WTC11 (cell line): ENCODE measurements at regions not wholly inside any gene's neighbourhood (a gene's known extent, or its start where the extent isn't known, plus 50 kb on each side); places are given as distances from the start of the nearest gene placed in this dataset.
A peak's percentile ranks its signal among the peaks of the same experiment; 100 is the strongest.

Experiments used
- ATAC-seq: fragments of 200-7000 bp; cut with Tn5 transposase; 2 replicates; pipeline ENCODE4 v1.10.0; 2021; ENCODE audit warnings: mild to moderate bottlenecking, moderate library complexity
- CTCF ChIA-PET: fragments of 300-600 bp; sonication (Branson Sonifier 250); formaldehyde crosslinking; loops from one replicate; lab custom pipeline; 2021; ENCODE audit warnings: antibody characterized with exemption; lab: Charles Lee
- POLR2A ChIA-PET: fragments of 350-600 bp; sonication (Branson Sonifier 250); formaldehyde crosslinking; loops from one replicate; lab custom pipeline; 2021; ENCODE audit warnings: antibody characterized with exemption; lab: Charles Lee
- DNase-seq: peaks from one replicate; pipeline ENCODE4 v3.0.0; 2021; ENCODE audit warnings: low spot score
- H3K27ac Mint-ChIP-seq: 2 replicates; pipeline ENCODE4 v1.8.0; 2021; ENCODE audit warnings: mixed read lengths
- H3K27me3 Mint-ChIP-seq: 2 replicates; pipeline ENCODE4 v1.8.0; 2021; ENCODE audit warnings: low read depth, mild to moderate bottlenecking, moderate library complexity, mixed read lengths
- H3K36me3 Mint-ChIP-seq: 2 replicates; pipeline ENCODE4 v1.8.0; 2021; ENCODE audit warnings: mixed read lengths
- H3K4me1 Mint-ChIP-seq: 2 replicates; pipeline ENCODE4 v1.8.0; 2022; ENCODE audit warnings: mixed read lengths
- H3K4me3 Mint-ChIP-seq: 2 replicates; pipeline ENCODE4 v1.8.0; 2021; ENCODE audit warnings: mild to moderate bottlenecking, moderate library complexity, mixed read lengths
- H3K9me3 Mint-ChIP-seq: 2 replicates; pipeline ENCODE4 v1.8.0; 2021; ENCODE audit warnings: mixed read lengths
- ATF1 ChIP-seq: sonication (generic); formaldehyde crosslinking; IDR thresholded peaks from 2 replicates; pipeline ENCODE4 v1.8.1; 2023; ENCODE audit warnings: mild to moderate bottlenecking, moderate library complexity, missing genetic modification reagents
- CREM ChIP-seq: sonication (generic); formaldehyde crosslinking; IDR thresholded peaks from 2 replicates; pipeline ENCODE4 v1.8.1; 2022; ENCODE audit warnings: mild to moderate bottlenecking, missing genetic modification reagents, moderate library complexity
- E2F4 ChIP-seq: sonication (generic); formaldehyde crosslinking; IDR thresholded peaks from 2 replicates; pipeline ENCODE4 v1.8.1; 2022; ENCODE audit warnings: low read depth, mild to moderate bottlenecking, moderate library complexity, missing genetic modification reagents, borderline replicate concordance
- ELF4 ChIP-seq: sonication (generic); formaldehyde crosslinking; IDR thresholded peaks from 2 replicates; pipeline ENCODE4 v1.8.1; 2022; ENCODE audit warnings: low read depth, mild to moderate bottlenecking, moderate library complexity, missing genetic modification reagents
- GRHL2 ChIP-seq: fragments of 250-450 bp; sonication (Bioruptor Pico); IDR thresholded peaks from 2 replicates; pipeline ENCODE4 v1.8.0; 2022; ENCODE audit warnings: mild to moderate bottlenecking, moderate library complexity; ENCODE audit not compliant: insufficient replicate concordance, severe bottlenecking
- NFYB ChIP-seq: sonication (generic); formaldehyde crosslinking; conservative IDR thresholded peaks from 2 replicates; pipeline ENCODE4 v1.8.0; 2022; ENCODE audit warnings: low read depth, missing genetic modification reagents
- NR3C1 ChIP-seq: sonication (generic); formaldehyde crosslinking; conservative IDR thresholded peaks from 2 replicates; pipeline ENCODE4 v1.8.1; 2023; ENCODE audit warnings: low read depth, mild to moderate bottlenecking, missing genetic modification reagents
- PRRX2 ChIP-seq: fragments of 250-450 bp; sonication (Bioruptor Pico); IDR thresholded peaks from 2 replicates; pipeline ENCODE4 v1.8.0; 2021; ENCODE audit warnings: mild to moderate bottlenecking
- RORB ChIP-seq: fragments of 250-450 bp; sonication (Bioruptor Pico); IDR thresholded peaks from 2 replicates; pipeline ENCODE4 v1.9.0; 2021; ENCODE audit warnings: mild to moderate bottlenecking
- SMAD4 ChIP-seq: sonication (generic); formaldehyde crosslinking; IDR thresholded peaks from 2 replicates; pipeline ENCODE4 v1.8.0; 2022; ENCODE audit warnings: mild to moderate bottlenecking, missing genetic modification reagents
- SP1 ChIP-seq: sonication (generic); formaldehyde crosslinking; conservative IDR thresholded peaks from 2 replicates; pipeline ENCODE4 v1.8.1; 2022; ENCODE audit warnings: missing genetic modification reagents
- TCF7 ChIP-seq: sonication (generic); formaldehyde crosslinking; IDR thresholded peaks from 2 replicates; pipeline ENCODE4 v1.8.0; 2022; ENCODE audit warnings: mild to moderate bottlenecking, low read depth, missing genetic modification reagents, moderate library complexity
- TEAD1 ChIP-seq: sonication (generic); formaldehyde crosslinking; IDR thresholded peaks from 2 replicates; pipeline ENCODE4 v1.8.0; 2022; ENCODE audit warnings: mild to moderate bottlenecking, missing genetic modification reagents
- TEAD4 ChIP-seq: sonication (generic); formaldehyde crosslinking; IDR thresholded peaks from 2 replicates; pipeline ENCODE4 v1.8.0; 2022; ENCODE audit warnings: mild to moderate bottlenecking, missing genetic modification reagents
- ZBTB21 ChIP-seq: sonication (generic); formaldehyde crosslinking; IDR thresholded peaks from 2 replicates; pipeline ENCODE4 v1.8.1; 2023; ENCODE audit warnings: mild to moderate bottlenecking, missing genetic modification reagents, borderline replicate concordance
- ZBTB43 ChIP-seq: sonication (generic); formaldehyde crosslinking; IDR thresholded peaks from 2 replicates; pipeline ENCODE4 v1.8.1; 2023; ENCODE audit warnings: mild to moderate bottlenecking, missing genetic modification reagents
- ZNF263 ChIP-seq: sonication (generic); formaldehyde crosslinking; IDR thresholded peaks from 2 replicates; pipeline ENCODE4 v1.8.1; 2022; ENCODE audit warnings: low read depth, mild to moderate bottlenecking, moderate library complexity, missing genetic modification reagents
- ZNF317 ChIP-seq: sonication (generic); formaldehyde crosslinking; IDR thresholded peaks from 2 replicates; pipeline ENCODE4 v1.8.1; 2023; ENCODE audit warnings: low read depth, mild to moderate bottlenecking, moderate library complexity, missing genetic modification reagents, borderline replicate concordance
- ZNF416 ChIP-seq: fragments of 250-450 bp; sonication (Bioruptor Pico); IDR thresholded peaks from 2 replicates; pipeline ENCODE4 v1.9.0; 2021; ENCODE audit warnings: mild to moderate bottlenecking, inconsistent platforms
- ZNF423 ChIP-seq: fragments of 250-450 bp; sonication (Bioruptor Pico); IDR thresholded peaks from 2 replicates; pipeline ENCODE4 v2.1.2; 2022; ENCODE audit warnings: mild to moderate bottlenecking, moderate library complexity
- TF ChIP-seq, protein P1 (sequence below): fragments of 250-450 bp; sonication (Bioruptor Pico); IDR thresholded peaks from 2 replicates; pipeline ENCODE4 v1.9.0; 2021; ENCODE audit warnings: mild to moderate bottlenecking
- TF ChIP-seq, protein P2 (sequence below): sonication (generic); formaldehyde crosslinking; IDR thresholded peaks from 2 replicates; pipeline ENCODE4 v1.8.0; 2023; ENCODE audit warnings: missing genetic modification reagents

DNA sequence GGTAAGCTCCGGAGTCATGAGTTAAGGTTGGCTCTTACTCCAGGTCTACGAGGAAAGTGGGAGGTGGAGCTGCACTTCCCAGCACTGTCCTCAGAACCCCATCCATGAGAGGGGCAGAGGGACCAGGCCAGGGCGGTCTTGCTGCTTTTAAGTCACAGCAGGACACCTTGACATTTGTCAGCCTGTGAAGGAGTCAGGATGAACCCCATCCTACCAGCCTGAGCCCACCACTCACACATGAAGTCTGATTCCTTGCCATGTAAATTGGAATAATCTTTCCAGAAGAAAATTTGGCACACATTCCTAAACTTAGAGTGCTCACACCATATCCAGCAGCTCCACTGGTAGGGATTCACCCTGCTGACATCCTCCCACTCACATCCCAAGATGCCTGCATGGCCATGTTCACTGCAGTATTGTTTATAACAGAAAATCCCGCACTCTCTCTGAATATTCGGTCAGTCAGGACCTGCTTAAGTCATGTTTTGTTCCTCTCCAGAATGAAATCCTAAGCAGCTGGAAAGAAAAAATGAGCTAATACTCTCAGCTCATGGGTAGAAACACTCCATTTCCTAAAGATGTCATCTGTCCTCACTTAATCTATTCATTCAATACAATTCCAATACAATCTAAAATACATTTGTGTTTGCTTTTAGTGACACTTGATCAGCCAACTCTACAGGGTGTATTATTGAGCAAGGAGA is 79.3 kb upstream of the COL5A1 start:
- ChIA-PET CTCF (no interaction called here), POLR2A (no interaction called here)
- peaks cover 30% of the 10 kb centered on the region for H3K9me3 Mint-ChIP-seq
- TF ChIP-seq ELF4 (CRISPR knock-in tag) (no peak), ZBTB21 (no peak), ZNF317 (CRISPR knock-in tag) (no peak)
- DNase-seq = no peak
- H3K27ac Mint-ChIP-seq = no peak overlapping the region
- H3K27me3 Mint-ChIP-seq = peaks cover 3% of the 10 kb centered on the region
- 0 out of 2 replicates have a peak, but pooled peaks cover 7% of the 10 kb centered on the region for H3K36me3 Mint-ChIP-seq
- H3K4me3 Mint-ChIP-seq = no peak overlapping the region
- no peaks in the 10 kb centered on the region for H3K4me1 Mint-ChIP-seq
- no peak for ATAC-seq

DNA sequence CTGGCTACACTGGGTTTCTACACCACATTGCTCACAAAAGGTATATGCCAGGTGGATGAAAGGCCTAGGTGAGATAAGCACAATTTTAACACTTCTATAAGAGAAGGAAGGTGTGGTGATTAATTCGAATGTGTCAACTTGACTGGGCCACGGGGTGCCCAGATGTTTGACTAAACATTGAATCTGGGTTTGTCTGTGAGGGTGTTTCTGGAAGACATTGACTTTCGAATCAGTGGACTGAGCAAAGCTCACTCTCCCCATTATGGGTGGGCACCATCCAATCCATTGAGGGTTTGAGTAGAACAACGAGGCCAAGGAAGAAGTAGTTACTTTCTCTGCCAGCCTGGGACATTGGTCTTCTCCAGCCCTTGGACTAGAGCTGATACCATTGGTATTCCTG is 78.2 kb upstream of the COL5A1 start:
- TF ChIP-seq ZNF263 (CRISPR knock-in tag) (no peak), ZNF416 (CRISPR knock-in tag) (0 out of 2 replicates have a peak, but pooled peaks have one; percentile 49)
- Mint-ChIP-seq H3K9me3 (peaks cover 34% of the 10 kb centered on the region), H3K4me1 (no peaks in the 10 kb centered on the region), H3K27me3 (peaks cover 3% of the 10 kb centered on the region), H3K36me3 (0 out of 2 replicates have a peak, but pooled peaks cover 7% of the 10 kb centered on the region), H3K27ac (no peak overlapping the region), H3K4me3 (no peak overlapping the region)
- ATAC-seq (no peak), DNase-seq (no peak)
- ChIA-PET CTCF (no interaction called here), POLR2A (no interaction called here)

DNA sequence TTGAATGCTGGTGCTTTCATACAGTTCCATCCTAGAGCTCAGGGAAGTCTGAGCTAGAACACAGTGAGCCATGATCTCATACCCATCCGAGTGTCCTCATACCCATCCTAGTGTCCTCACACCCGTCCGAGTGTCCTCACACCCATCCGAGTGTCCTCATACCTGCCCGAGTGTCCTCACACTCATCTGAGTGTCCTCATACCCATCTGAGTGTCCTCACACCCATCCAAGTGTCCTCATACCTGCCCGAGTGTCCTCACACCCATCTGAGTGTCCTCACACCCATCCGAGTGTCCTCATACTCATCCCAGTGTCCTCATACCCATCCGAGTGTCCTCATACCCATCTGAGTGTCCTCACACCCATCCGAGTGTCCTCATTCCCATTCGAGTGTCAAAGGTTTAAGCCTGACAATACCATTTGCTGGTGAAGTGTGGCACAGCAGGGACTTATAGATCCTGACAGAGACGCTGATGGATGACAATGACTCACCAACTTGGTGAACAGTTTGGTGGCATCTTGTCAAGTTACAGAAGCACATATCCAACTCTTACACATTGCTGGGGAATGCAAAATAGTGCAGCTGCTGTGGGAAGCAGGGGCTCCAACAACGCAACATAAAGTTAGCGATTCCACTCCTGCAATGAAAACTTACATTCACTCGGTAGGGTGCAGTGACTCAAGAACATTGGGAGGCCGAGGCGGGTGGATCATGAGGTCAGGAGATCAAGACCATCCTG is 77.0 kb upstream of the COL5A1 start:
- no peak for TF ChIP-seq ZBTB43 (CRISPR knock-in tag)
- TF ChIP-seq SMAD4 = no peak
- no peak for TF ChIP-seq ZNF423 (CRISPR knock-in tag)
- no peak for TF ChIP-seq GRHL2
- no peak for TF ChIP-seq NFYB (CRISPR knock-in tag)
- TF ChIP-seq, protein P1, sequence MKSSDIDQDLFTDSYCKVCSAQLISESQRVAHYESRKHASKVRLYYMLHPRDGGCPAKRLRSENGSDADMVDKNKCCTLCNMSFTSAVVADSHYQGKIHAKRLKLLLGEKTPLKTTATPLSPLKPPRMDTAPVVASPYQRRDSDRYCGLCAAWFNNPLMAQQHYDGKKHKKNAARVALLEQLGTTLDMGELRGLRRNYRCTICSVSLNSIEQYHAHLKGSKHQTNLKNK (CRISPR knock-in tag) = no peak
- no peak for TF ChIP-seq CREM
- TF ChIP-seq TEAD1 (CRISPR knock-in tag) = no peak
- TF ChIP-seq ATF1 (CRISPR knock-in tag) = no peak
- TF ChIP-seq ZNF263 (CRISPR knock-in tag) = no peak
- no peak for TF ChIP-seq ZNF416 (CRISPR knock-in tag)
- no peak for TF ChIP-seq PRRX2
- TF ChIP-seq TCF7 (CRISPR knock-in tag) = no peak
- no peak for TF ChIP-seq TEAD4
- no peak for TF ChIP-seq E2F4 (CRISPR knock-in tag)
- TF ChIP-seq SP1 (CRISPR knock-in tag) = no peak
- TF ChIP-seq, protein P2, sequence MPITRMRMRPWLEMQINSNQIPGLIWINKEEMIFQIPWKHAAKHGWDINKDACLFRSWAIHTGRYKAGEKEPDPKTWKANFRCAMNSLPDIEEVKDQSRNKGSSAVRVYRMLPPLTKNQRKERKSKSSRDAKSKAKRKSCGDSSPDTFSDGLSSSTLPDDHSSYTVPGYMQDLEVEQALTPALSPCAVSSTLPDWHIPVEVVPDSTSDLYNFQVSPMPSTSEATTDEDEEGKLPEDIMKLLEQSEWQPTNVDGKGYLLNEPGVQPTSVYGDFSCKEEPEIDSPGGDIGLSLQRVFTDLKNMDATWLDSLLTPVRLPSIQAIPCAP = no peak
- TF ChIP-seq RORB (CRISPR knock-in tag) = no peak
- TF ChIP-seq NR3C1 (CRISPR knock-in tag) = no peak
- Mint-ChIP-seq H3K27me3 (peaks cover 3% of the 10 kb centered on the region), H3K4me3 (no peak overlapping the region), H3K36me3 (0 out of 2 replicates have a peak, but pooled peaks cover 7% of the 10 kb centered on the region), H3K27ac (no peak overlapping the region), H3K4me1 (no peaks in the 10 kb centered on the region), H3K9me3 (peaks cover 34% of the 10 kb centered on the region)
- CTCF ChIA-PET = interaction anchor here (0.7 kb wide), 1 partner anchor 345 kb away, joined by 3 read pairs; no protein-coding TSS in a partner anchor
- no peak for DNase-seq
- POLR2A ChIA-PET = no interaction called here
- ATAC-seq = no peak
